CD4-positive, alpha-beta memory T cell (primary cell): ENCODE measurements at regions not wholly inside any gene's neighbourhood (a gene's known extent, or its start where the extent isn't known, plus 50 kb on each side); places are given as distances from the start of the nearest gene placed in this dataset.

Experiments used
- CTCF ChIA-PET: fragments of 350-600 bp; sonication (Branson Sonifier 250); formaldehyde crosslinking; loops from one replicate; lab custom pipeline; 2021; ENCODE audit warnings: inconsistent platforms; ENCODE audit not compliant: partially characterized antibody; lab: Charles Lee
- POLR2A ChIA-PET: fragments of 350-600 bp; sonication (Branson Sonifier 250); formaldehyde crosslinking; loops from one replicate; lab custom pipeline; 2021; ENCODE audit not compliant: partially characterized antibody; lab: Charles Lee
- DNase-seq, 5 donors: peaks; one replicate each; pipeline versions ENCODE4 v3.0.0 to v3.0.0-alpha.2; 2020 to 2022; ENCODE audit warnings: mixed read lengths in 1 of 5
- H3K27ac ChIP-seq: one replicate; pipeline ENCODE4 v1.7.0; 2013; ENCODE audit warnings: low read depth, low read length
- H3K27me3 ChIP-seq: 2 replicates; pipeline ENCODE4 v1.7.0; 2013; ENCODE audit warnings: mild to moderate bottlenecking, low read length, moderate library complexity; ENCODE audit not compliant: insufficient read depth
- H3K36me3 ChIP-seq: 2 replicates; pipeline ENCODE4 v1.7.0; 2013; ENCODE audit warnings: mild to moderate bottlenecking, low read length, moderate library complexity; ENCODE audit not compliant: insufficient read depth
- H3K4me1 ChIP-seq: 2 replicates; pipeline ENCODE4 v1.7.0; 2013; ENCODE audit warnings: mild to moderate bottlenecking, low read length, moderate library complexity; ENCODE audit not compliant: insufficient read depth
- H3K4me3 ChIP-seq, 2 donors: one replicate each; pipeline ENCODE4 v1.7.0; 2013; ENCODE audit warnings: low read length in 2 of 2, mild to moderate bottlenecking in 1 of 2
- H3K9me3 ChIP-seq, 2 donors: one replicate each; pipeline ENCODE4 v1.7.0; 2013; ENCODE audit warnings: low read length in 2 of 2, control low read depth in 1 of 2; ENCODE audit not compliant: control insufficient read depth in 1 of 2
- H3K27ac Mint-ChIP-seq, 7 donors: one replicate each; pipeline ENCODE4 v1.8.0; 2020 to 2021; ENCODE audit warnings: mixed read lengths in 7 of 7, mild to moderate bottlenecking in 6 of 7, inconsistent platforms in 3 of 7, moderate library complexity in 3 of 7
- H3K27me3 Mint-ChIP-seq, 2 donors: one replicate each; pipeline ENCODE4 v1.8.0; 2020 to 2021; ENCODE audit warnings: mixed read lengths in 2 of 2
- H3K36me3 Mint-ChIP-seq, 2 donors: one replicate each; pipeline ENCODE4 v1.8.0; 2020 to 2021; ENCODE audit warnings: mixed read lengths in 2 of 2, inconsistent platforms in 1 of 2, mild to moderate bottlenecking in 1 of 2
- H3K4me1 Mint-ChIP-seq, 4 donors: one replicate each; pipeline ENCODE4 v1.8.0; 2020 to 2021; ENCODE audit warnings: mixed read lengths in 4 of 4, mild to moderate bottlenecking in 1 of 4
- H3K4me3 Mint-ChIP-seq, 8 donors: one replicate each; pipeline ENCODE4 v1.8.0; 2020 to 2021; ENCODE audit warnings: mixed read lengths in 8 of 8, mild to moderate bottlenecking in 7 of 8, moderate library complexity in 6 of 8, inconsistent platforms in 3 of 8
- H3K9me3 Mint-ChIP-seq, 8 donors: one replicate each; pipeline ENCODE4 v1.8.0; 2020 to 2021; ENCODE audit warnings: mixed read lengths in 8 of 8, mild to moderate bottlenecking in 5 of 8, inconsistent platforms in 3 of 8, moderate library complexity in 1 of 8
- intact Hi-C: fragments of 100-400 bp; cut with micrococcal nuclease; formaldehyde crosslinking; loops from one replicate; pipeline ENCODE4 v1.15.1; 2023

GRCh38 chr14:38775986-38776385 lies 327.0 kb downstream of the SEC23A start:
- no peak for DNase-seq
- Histone ChIP-seq H3K4me1 (no peaks in the 10 kb centered on the region), H3K4me3 (no peak overlapping the region), H3K27ac (no peak overlapping the region), H3K9me3 (no peaks in the 10 kb centered on the region), H3K27me3 (no peaks in the 10 kb centered on the region), H3K36me3 (no peaks in the 10 kb centered on the region)
- Mint-ChIP-seq H3K27ac (no peak overlapping the region), H3K4me1 (no peaks in the 10 kb centered on the region), H3K27me3 (peaks cover 0 to 2% of the 10 kb centered on the region in 2 donors), H3K36me3 (no peaks in the 10 kb centered on the region), H3K9me3 (peaks cover 0 to 5% (median 0%) of the 10 kb centered on the region in 8 donors), H3K4me3 (no peak overlapping the region)
- ChIA-PET CTCF (no interaction called here), POLR2A (no interaction called here)
- intact Hi-C loops: no loop called here

DNA sequence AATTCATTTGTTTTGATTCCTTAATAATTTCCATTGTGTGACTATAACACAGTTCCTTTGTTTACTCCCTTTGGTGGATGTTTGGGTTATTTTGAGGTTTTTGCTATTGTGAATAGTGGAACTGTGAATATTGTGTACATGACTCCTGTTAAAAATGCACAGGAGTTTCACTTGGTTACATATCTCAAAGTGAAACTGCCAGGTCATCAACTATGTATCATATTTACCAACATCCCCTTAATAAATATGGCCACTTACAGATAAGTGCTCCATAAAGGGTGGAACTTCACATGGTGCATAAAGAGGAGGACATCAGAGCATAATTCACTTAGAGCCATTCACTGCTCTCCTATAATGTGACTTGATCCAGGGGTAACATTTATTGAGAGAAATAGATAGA lies 328.9 kb downstream of the SEC23A start:
- ChIA-PET CTCF (no interaction called here), POLR2A (no interaction called here)
- no peak overlapping the region for H3K27ac ChIP-seq
- H3K4me1 ChIP-seq: no peaks in the 10 kb centered on the region
- no peak for DNase-seq
- no peaks in the 10 kb centered on the region for H3K36me3 Mint-ChIP-seq
- no peaks in the 10 kb centered on the region for H3K36me3 ChIP-seq
- H3K4me3 ChIP-seq: no peak overlapping the region
- H3K4me1 Mint-ChIP-seq: no peaks in the 10 kb centered on the region
- intact Hi-C loops: no loop called here
- no peak overlapping the region for H3K4me3 Mint-ChIP-seq
- no peaks in the 10 kb centered on the region for H3K27me3 Mint-ChIP-seq
- H3K27ac Mint-ChIP-seq: no peak overlapping the region
- no peaks in the 10 kb centered on the region for H3K27me3 ChIP-seq
- H3K9me3 Mint-ChIP-seq: peaks cover 0 to 3% (median 0%) of the 10 kb centered on the region in 8 donors
- H3K9me3 ChIP-seq: no peaks in the 10 kb centered on the region

DNA sequence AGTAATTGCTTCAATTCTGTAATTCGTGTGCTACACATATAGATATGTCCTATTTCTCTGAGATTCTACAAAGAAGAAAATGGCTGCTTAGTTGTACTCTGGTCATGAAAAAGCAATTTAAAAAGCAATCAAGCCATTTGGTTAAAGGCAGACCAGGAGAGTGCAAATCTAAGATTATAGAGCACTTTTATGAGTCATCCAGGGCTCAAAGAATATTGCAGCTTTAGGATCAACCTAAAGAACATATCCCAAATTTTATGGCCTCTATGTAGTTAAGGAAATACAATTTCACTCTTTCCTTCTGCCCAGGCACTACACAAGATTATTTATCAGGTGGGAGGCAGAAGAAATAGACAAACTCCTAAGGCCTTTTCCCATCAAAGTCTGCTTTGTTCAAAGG lies 332.8 kb downstream of the SEC23A start:
- no peak overlapping the region for H3K27ac Mint-ChIP-seq
- no peak for DNase-seq
- Histone ChIP-seq H3K9me3 (no peaks in the 10 kb centered on the region), H3K36me3 (no peaks in the 10 kb centered on the region), H3K27ac (no peak overlapping the region), H3K27me3 (no peaks in the 10 kb centered on the region), H3K4me3 (no peak overlapping the region), H3K4me1 (no peaks in the 10 kb centered on the region)
- no peaks in the 10 kb centered on the region for H3K36me3 Mint-ChIP-seq
- intact Hi-C loops: no loop called here
- CTCF ChIA-PET: no interaction called here
- H3K9me3 Mint-ChIP-seq: peaks cover 0 to 12% (median 2%) of the 10 kb centered on the region in 8 donors
- H3K27me3 Mint-ChIP-seq: no peaks in the 10 kb centered on the region
- no peak overlapping the region for H3K4me3 Mint-ChIP-seq
- no peaks in the 10 kb centered on the region for H3K4me1 Mint-ChIP-seq
- POLR2A ChIA-PET: no interaction called here

- no peak overlapping the region for H3K27ac Mint-ChIP-seq
- no peaks in the 10 kb centered on the region for H3K9me3 ChIP-seq
- H3K36me3 Mint-ChIP-seq: no peaks in the 10 kb centered on the region
- intact Hi-C loops: no loop called here
- no peak overlapping the region for H3K4me3 ChIP-seq
- peaks cover 0 to 9% (median 3%) of the 10 kb centered on the region in 8 donors for H3K9me3 Mint-ChIP-seq
- no peaks in the 10 kb centered on the region for H3K27me3 Mint-ChIP-seq
- no peaks in the 10 kb centered on the region for H3K36me3 ChIP-seq
- H3K27me3 ChIP-seq: no peaks in the 10 kb centered on the region
- peaks cover 0 to 1% (median 0%) of the 10 kb centered on the region in 4 donors for H3K4me1 Mint-ChIP-seq
- no peak overlapping the region for H3K4me3 Mint-ChIP-seq
- H3K4me1 ChIP-seq: no peaks in the 10 kb centered on the region
- no peak overlapping the region for H3K27ac ChIP-seq
- ChIA-PET POLR2A (no interaction called here), CTCF (no interaction called here)
- no peak for DNase-seq
These were observed 340.2 kb downstream of the SEC23A start for GRCh38 chr14:38762845-38763244.

GRCh38 chr14:38762426-38762825 lies 340.6 kb downstream of the SEC23A start:
- H3K36me3 Mint-ChIP-seq: no peaks in the 10 kb centered on the region
- no peak overlapping the region for H3K4me3 Mint-ChIP-seq
- H3K4me1 Mint-ChIP-seq: peaks cover 0 to 1% (median 0%) of the 10 kb centered on the region in 4 donors
- Histone ChIP-seq H3K27ac (no peak overlapping the region), H3K27me3 (no peaks in the 10 kb centered on the region), H3K36me3 (no peaks in the 10 kb centered on the region), H3K9me3 (no peaks in the 10 kb centered on the region), H3K4me3 (no peak overlapping the region), H3K4me1 (no peaks in the 10 kb centered on the region)
- intact Hi-C loops: no loop called here
- no peak for DNase-seq
- ChIA-PET CTCF (no interaction called here), POLR2A (no interaction called here)
- H3K27me3 Mint-ChIP-seq: no peaks in the 10 kb centered on the region
- H3K9me3 Mint-ChIP-seq: peaks cover 0 to 9% (median 3%) of the 10 kb centered on the region in 8 donors
- no peak overlapping the region for H3K27ac Mint-ChIP-seq

DNA sequence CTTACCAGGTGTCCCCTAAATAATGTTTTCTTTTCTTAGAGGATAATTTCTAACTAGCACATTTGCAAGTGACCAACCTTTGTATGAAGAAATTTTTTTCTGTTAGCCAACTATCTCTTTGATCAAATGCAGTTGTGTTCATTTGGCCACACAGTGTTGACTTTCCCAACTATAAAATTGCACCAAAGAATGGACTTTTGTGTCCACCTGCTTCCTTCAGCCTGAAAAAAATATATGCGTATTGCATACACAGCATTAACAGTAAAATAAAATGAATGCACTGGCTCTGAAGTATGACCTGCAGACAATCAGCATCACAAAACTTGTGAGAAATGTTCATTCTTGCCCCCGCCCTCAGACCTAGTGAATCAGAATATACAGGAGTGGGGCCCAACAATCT lies 342.0 kb downstream of the SEC23A start:
- H3K36me3 ChIP-seq: no peaks in the 10 kb centered on the region
- H3K27ac ChIP-seq: no peak overlapping the region
- DNase-seq: no peak
- H3K9me3 ChIP-seq: no peaks in the 10 kb centered on the region
- H3K4me1 Mint-ChIP-seq: peaks cover 0 to 1% (median 0%) of the 10 kb centered on the region in 4 donors
- H3K27me3 Mint-ChIP-seq: no peaks in the 10 kb centered on the region
- no peaks in the 10 kb centered on the region for H3K4me1 ChIP-seq
- intact Hi-C loops: no loop called here
- H3K36me3 Mint-ChIP-seq: no peaks in the 10 kb centered on the region
- no peak overlapping the region for H3K4me3 Mint-ChIP-seq
- H3K27ac Mint-ChIP-seq: no peak overlapping the region
- ChIA-PET POLR2A (no interaction called here), CTCF (no interaction called here)
- no peak overlapping the region for H3K4me3 ChIP-seq
- no peaks in the 10 kb centered on the region for H3K27me3 ChIP-seq
- H3K9me3 Mint-ChIP-seq: peaks cover 0 to 5% (median under 1%) of the 10 kb centered on the region in 8 donors

- Mint-ChIP-seq H3K9me3 (peaks cover 0 to 6% (median 2%) of the 10 kb centered on the region in 8 donors), H3K27ac (no peak overlapping the region), H3K36me3 (no peaks in the 10 kb centered on the region), H3K27me3 (no peaks in the 10 kb centered on the region), H3K4me3 (no peak overlapping the region), H3K4me1 (no peaks in the 10 kb centered on the region)
- ChIA-PET POLR2A (no interaction called here), CTCF (no interaction called here)
- no peaks in the 10 kb centered on the region for H3K4me1 ChIP-seq
- H3K36me3 ChIP-seq: no peaks in the 10 kb centered on the region
- no peak overlapping the region for H3K4me3 ChIP-seq
- intact Hi-C loops: no loop called here
- no peaks in the 10 kb centered on the region for H3K9me3 ChIP-seq
- H3K27ac ChIP-seq: no peak overlapping the region
- H3K27me3 ChIP-seq: no peaks in the 10 kb centered on the region
- DNase-seq: no peak
These were observed 344.4 kb downstream of the SEC23A start for GRCh38 chr14:38758661-38759060.

- Histone ChIP-seq H3K27ac (no peak overlapping the region), H3K36me3 (no peaks in the 10 kb centered on the region), H3K4me1 (no peaks in the 10 kb centered on the region), H3K4me3 (no peak overlapping the region), H3K27me3 (no peaks in the 10 kb centered on the region), H3K9me3 (no peaks in the 10 kb centered on the region)
- POLR2A ChIA-PET: no interaction called here
- H3K9me3 Mint-ChIP-seq: peaks cover 0 to 6% (median 2%) of the 10 kb centered on the region in 8 donors
- DNase-seq: no peak
- CTCF ChIA-PET: no interaction called here
- no peaks in the 10 kb centered on the region for H3K4me1 Mint-ChIP-seq
- peaks cover 0 to 1% of the 10 kb centered on the region in 2 donors for H3K27me3 Mint-ChIP-seq
- intact Hi-C loops: no loop called here
- no peaks in the 10 kb centered on the region for H3K36me3 Mint-ChIP-seq
- no peak overlapping the region for H3K4me3 Mint-ChIP-seq
- H3K27ac Mint-ChIP-seq: no peak overlapping the region
These were observed 348.0 kb downstream of the SEC23A start for GRCh38 chr14:38755036-38755435.
